Fibroblast of skin of scalp (primary cell): ENCODE measurements at regions not wholly inside any gene's neighbourhood (a gene's known extent, or its start where the extent isn't known, plus 50 kb on each side); places are given as distances from the start of the nearest gene placed in this dataset.

Source experiments
- DNase-seq: peaks from one replicate; pipeline ENCODE4 v3.0.0-alpha.2; 2013

DNA sequence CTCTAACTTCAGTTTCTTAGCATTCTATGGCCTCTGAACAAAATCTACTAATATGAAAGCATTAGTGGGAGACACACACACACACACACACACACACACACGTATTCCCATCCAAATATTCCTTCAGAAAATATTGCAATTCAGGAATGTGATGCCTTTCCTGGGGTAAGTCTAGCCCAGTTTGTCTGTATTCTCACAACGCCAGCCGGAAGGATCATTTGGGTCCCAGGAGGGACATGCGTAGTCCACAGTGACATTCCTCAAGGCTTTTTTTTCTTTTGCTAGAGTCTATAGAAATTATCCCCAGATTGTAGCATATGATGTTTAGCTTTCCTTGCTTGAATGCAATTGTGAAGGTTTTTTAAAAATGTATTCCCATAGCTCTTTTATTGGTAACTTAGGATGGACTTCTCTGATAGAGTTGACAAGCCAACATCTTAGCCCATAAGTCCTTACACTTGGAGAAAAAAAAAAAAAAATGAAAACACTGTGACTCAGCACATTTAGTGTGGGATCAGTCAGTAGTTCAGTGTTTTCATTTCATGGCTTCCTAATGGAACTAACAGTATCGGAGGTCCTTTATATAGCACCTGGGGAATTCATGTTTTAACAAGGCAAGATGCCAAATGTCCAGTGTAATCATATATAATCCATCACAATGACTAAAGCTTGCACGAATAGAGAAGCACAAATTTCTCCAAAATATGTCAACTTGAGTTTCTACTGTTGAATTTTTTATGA is 316.5 kb downstream of the DIRAS2 start:
- peak; percentile 84 for DNase-seq

DNA sequence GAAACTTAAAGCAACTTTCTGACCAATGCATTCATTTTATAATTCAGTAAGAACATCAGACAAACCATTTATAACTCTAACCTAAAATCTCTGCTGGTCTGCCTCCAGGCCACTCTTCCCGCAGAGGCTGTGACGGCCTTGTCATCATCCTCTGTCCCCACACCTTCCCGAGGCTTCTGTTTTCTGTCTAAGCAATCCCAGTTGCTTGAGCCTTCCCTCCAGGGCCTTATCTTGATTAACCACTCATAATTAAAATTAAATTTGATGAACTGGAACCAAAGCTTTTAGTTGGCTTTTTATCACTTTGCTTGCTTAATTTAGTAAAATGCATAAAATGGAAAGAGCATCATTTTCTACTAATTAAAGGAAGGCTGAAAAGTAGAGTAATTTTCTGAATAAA is 312.4 kb downstream of the DIRAS2 start:
- DNase-seq: no peak

DNA sequence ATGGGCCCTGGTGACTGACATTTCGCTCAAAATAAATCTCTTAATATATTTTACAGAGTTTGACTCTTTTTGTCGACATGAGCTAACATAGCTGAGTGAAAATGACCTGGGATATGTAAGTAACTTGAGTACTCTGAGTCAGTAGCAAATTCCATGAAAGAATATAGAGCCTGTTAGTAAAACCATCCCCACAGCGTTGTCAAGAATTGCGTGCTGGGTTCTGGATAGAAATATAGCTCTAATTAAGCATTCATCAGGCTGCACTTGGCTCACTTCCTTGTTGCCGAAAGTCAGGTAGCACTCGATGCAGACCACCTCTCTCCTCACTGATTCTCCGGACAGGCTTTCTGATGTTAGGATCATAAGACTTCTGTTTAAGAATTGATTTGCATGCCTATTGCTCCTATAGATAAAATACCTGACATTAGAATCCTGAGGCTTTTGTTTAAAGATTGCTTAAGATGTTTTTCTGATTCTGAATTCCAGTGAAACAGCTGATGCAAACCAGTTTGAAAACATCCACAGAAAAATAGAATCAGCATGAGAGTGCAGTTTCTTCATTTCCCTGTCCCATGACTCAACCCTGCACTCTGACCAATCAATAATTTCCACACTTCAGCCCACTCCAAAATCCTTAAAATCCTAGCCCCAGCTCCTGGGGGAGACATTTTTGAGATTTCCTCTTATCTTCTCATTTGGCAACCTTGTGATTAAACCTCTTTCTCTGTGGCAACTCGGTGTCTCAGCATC is 310.6 kb downstream of the DIRAS2 start:
- DNase-seq: peak; percentile 84

DNA sequence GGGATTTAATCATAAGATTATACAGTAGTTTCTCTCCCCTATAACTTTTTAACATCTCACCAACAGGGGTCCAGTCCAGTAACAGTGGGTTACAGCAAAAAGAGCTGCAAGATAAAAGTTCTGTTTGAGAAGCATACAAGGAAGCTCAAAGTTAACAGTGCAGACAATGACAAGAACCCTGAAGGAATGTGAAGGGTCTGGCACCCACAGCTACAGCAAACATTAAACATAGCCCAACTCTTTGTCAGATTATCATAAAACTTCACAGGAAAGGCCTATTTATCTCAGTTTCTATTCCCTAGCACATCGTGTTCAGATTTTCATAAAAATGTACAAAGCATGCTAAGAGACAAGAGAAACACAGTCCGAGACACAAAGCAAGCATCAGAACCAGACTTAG is 309.4 kb downstream of the DIRAS2 start:
- peak; percentile 68 for DNase-seq

DNA sequence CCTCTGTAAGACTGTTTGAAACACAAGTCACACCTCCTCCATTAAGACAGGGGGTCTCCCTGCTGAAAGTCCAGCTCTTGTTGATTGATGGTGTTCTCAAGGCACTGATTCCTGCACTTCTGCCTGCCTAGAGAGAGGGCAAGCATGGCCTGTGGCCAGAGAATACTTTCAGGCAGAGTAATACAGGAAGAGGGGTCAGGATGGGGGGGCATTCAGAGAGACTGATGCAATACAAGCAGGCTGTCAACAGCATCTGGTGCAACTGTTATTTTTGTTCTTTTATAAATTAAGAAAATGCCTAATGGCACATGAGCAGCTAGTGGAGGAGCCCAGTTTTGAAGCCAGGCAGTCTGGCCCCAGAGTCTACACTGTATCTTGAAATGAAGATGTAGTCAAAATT is 302.2 kb downstream of the DIRAS2 start:
- peak; percentile 86 for DNase-seq

DNA sequence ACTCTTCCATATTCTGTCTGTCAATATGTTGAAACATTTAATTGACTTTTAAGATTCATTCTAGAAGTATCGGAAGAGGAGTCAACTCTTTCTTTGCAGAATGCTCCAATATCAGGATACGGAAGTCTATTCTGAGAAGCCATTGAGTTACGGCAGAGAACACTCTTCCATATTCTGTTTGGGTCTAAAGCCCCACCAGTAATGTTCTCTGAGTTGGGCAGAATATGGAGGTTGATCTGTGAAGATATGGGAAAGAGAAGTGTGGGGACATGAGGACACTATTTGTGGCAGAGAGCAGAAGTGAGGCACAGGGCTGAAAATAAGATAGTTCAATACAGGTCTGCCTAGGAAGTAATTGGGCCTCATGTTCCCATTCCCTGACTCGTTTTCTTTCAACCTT is 300.0 kb downstream of the DIRAS2 start:
- DNase-seq: no peak

DNA sequence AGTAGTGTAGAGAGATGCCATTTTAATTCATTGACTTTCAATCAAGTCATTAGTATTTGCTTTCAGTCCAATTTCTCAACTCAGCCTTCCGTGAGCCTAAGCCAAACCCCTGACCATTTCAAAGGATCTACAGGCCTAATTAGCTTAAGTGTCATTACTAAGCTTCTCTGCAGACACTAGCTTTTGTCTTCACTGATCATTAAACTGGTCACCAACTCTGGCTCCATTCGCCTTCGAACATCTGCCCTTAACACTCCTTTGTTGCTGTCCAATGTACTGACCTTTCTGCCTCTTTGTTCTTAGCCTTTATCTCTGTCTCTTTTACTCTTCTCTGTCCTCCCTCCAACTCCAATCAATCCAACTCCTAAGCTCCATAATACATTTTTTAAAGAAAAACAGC is 299.3 kb downstream of the DIRAS2 start:
- DNase-seq: peak; percentile 52

DNA sequence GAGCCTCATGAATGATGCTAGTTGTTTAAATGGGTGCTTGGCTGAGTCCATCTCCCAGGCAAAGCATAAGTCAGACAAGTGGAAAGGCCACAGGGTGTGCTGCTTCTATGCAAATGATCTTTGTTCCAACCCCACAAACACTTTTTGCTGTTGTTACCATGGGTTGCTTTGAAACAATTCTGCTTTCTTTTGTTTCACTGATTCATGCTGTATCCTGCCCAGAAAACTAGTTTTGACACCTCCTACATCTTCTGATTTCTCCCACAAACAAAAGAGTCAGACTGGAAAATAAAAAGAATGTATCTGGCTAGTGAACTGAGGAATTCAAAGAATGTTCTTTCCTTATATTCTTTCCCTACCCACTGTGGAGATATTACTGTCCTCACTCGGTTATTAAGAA is 298.6 kb downstream of the DIRAS2 start:
- peak; percentile 80 for DNase-seq

DNA sequence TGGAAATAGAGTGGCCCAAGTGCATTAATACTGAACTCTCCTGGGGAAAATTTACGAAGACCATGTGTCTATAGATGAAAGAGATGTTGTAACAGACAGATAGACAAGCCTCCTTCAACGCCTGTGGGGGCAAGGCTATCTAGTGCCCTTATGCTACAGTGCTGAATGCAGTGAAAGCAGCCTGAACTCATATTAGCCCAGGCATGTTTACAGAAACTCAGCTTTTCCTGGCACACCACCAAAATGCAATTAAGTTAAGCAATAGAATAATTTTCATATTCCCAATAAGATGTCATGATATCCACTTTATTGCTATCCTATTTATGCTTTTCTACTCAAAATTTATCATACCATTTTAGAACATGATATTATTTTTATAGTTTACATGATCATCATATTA is 277.0 kb downstream of the DIRAS2 start:
- DNase-seq: peak; percentile 22

DNA sequence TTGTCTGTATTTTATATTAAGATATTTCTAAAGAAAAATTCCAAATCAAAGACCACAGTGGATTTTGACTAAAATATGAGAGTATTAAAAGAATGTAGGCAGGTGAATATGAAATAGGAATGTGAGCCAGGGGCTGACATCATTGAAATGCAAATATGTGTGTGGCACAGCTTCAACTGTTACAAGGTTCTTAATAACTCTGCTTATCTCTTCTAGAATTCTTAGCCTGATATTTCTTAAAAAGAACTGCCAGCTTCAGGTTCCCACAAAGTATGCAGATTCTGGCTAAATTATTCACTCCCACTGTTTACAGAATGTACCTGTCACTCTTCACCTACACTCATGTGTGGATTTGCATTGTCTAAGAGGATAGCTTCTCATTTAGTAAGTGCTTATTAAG is 274.4 kb downstream of the DIRAS2 start:
- DNase-seq: no peak

DNA sequence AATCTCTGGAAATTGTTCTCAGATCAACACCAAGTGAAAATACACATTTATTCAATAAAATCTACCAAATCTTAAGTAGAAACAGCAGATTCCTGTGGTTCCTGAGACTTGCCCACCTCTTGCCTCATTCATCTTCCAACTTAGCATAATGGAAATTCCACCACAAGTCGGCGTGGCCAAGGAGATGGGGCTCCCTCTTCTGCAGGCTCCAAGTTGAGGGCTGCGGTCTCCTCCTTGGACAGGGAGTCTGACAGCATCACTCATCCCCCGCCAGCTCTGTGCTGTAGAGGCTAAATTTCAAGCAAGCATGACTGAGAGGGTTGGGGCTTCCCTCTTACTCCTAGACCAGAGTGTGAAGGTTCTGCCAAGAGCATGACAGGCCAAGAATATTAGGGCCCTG is 273.7 kb downstream of the DIRAS2 start:
- DNase-seq: peak; percentile 41

DNA sequence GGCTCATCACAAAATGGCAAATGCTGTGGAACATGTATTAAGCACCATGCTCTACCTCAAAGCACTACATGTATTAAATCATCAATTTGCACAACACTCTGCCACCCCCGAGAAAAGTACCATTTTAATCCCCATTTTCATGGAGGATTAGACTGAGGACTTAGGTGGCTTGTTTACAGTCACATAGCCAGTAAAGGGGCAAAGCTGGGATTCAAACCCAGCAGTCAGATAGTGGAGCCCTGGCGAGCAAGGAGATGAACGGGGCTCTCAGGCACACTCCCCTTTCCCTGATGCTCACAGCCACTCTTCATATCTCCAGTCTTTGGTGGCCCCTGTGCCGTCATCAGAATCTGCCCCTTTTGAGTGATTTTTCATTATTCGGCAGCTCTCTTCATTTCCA is 262.9 kb downstream of the DIRAS2 start:
- no peak for DNase-seq

DNA sequence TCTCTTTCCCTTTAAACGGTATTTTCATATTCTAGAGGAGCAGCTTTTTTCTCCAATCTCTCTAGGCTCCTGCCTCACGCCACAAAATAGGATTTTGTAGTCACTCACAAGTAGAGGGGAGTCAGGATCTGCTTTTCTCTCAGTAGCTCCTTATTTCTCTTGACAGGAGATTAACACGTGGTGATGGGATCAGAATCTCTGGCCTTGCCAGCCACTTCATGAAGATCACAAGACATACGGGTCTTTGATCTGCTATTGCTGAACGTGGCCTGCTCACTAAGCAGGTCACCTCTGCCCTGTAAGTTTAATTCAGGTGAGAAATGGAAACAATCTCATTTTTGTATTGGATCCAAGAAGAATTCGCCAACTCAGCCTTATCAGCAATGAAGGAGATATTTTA is 257.5 kb downstream of the DIRAS2 start:
- DNase-seq: no peak

DNA sequence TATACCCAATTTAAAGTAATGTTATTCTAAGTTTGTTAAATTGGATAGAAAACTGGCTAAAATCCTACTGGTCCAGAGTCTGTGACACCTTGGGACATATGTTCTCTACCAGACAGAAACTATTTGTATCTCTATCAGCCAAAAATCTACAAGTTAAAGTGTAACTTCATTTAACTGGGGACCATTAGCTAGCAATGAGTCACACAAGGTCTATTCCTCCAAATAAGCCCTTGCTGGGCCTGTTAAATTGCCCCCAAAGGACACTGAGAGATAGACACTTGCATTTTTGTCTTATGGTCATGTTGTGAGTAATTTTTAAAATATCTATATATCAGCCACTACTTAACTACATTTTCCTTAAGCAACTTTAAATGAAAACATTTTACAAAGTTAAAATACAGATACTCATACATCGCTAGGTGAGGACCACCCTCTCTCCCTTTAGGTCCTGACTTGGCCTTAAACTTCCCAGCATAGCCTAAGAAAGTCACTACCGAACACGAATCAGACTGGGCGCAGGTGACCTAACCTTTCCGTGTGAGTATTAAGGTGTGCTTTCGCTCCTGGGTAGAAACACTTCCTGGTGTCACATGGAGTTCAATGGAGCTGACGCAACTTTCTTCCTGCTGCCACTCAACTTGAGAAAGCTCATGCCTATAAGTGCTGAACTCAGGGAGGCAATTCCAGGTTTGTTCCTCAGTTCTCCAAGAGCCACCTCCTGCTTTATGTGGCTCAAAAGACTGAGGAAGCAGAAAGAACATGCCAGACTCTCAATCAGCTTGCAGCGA is 249.1 kb downstream of the DIRAS2 start:
- peak; percentile 77 for DNase-seq

DNA sequence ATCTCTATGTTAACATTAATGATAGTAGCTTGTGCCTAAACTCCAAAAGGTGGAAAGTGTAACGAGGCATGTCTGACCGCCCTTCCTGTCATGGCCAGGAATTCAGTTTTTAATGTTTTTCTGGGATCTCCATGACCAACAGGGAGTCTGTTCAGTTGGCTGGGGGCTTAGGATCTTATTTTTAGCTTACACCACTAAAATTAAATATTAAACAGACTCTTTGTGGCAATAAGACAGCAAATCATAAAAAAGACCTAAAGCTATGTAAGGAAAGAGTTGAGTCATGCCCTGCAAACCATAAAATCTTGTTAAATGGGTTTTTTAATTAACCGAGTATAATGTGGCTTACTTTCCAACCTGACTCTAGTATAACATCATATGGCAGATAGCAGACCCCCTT is 247.8 kb downstream of the DIRAS2 start:
- no peak for DNase-seq

DNA sequence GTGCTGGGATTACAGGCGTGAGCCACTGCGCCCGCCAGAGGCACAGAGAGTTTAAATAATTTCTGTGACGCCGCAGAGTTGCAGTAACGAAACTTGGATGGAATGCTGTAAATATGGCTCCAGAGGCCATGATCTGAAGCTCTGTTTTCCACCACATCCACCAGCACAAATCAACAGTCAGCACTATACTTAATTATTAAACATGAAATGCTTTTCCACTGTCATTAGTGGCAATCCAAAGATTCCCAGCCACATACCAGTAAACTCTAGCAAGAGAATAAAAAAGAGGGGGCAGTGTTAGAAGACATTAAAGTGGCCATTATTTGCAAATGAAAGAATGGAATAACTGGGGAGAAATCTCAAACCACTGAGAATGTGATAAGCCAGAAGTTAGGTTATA is 242.5 kb downstream of the DIRAS2 start:
- DNase-seq: no peak

DNA sequence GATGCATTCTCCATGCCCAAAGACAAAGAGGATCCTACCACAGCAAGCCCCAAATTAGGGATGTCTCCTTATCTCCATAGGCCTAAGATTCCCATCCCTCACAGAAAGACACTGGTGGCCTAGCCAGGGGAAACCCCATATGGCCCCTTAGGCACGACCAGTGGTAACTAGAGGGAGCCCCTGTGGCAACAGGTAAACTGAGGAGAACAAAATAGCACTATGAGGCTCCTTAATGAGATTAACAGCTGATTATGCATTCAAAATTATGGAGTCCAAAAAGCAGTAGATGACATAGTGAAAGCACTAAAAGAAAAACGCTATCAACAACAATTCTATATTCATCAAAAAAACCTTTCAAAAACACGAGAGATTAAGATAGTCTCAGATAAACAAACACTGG is 234.0 kb downstream of the DIRAS2 start:
- DNase-seq: no peak

DNA sequence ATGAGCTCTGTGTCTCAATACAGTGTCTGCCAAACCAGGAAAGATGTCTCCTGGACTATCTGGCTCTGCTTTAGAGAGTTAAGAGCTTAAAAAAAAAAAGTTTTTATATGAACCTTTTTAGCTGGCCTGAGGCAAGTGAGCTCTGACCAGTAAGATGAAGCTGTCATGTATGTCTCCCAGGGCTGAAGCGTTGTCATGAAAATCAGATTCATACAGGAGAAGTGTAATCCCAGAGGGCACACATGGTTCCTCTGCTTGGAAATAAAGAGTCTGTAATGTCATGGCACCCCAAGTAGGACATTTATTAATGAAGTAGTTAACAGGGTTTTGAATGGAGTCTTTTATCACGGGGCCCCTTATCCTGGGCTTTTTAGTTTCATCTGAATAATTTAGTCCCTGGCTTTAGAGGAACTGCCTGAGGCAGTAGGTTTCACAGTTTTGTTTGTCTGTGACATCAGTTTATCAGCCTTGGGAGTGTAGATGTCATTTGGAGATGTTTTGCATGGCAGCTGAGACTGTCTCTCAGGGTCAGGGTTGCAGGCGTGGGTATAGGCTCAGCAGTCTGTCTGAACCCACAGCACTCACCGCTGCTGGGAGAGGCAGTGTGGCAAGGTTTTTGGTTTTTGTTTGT is 223.3 kb downstream of the DIRAS2 start:
- DNase-seq: no peak

DNA sequence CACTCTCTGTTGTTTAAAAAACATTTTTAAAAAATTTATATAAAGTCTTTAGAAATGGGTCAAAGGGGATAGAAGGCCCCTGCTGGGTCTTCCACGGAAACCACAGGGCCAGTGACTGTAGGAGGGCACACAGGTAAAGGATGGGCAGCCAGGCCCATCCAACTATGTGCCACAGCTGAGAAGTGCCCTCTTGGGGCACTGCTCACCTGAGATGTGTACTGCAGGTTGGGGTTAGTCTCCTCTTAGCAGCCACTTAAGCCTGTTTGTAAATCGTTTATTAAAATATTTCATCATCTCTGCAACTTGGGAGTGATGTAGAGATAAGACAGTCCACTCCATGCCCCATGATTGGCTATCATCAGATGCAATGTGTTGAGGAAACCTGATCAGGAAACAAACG is 222.4 kb downstream of the DIRAS2 start:
- DNase-seq: no peak

DNA sequence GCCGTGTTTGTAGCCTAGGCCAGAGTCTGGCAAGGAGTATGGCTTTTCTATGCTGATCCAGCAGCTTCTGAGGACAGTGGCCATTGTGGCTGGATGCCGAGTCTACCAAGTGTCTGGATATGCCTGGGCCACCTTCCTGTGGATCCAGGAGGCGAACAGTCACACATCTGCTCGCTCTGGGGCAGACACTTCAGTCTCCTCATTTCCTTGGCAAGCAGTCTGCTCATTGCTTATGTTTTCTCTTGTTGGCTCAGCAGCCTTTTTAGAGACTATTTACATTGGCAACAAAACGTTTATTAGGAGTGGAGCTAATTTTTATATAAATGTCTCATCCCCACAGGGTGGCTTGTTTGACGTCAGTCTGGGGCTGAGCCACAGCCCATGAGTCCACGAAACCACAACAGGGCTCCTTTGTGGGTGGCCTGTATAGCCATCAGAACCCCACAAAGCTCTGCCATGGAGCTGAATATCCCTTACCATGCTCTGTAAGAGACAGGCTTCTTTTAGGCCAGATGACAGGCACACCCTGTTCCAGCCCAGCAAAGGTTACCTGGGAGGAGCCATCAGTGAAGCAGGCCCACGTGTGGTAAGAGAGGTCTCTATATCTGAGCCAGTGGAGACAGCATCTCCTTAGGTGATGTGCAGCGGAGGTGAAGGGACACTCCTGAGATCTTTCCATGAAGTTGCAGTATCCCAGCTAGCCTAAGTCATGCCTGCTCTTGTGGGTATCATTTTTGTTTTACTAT is 221.7 kb downstream of the DIRAS2 start:
- peak; percentile 66 for DNase-seq

DNA sequence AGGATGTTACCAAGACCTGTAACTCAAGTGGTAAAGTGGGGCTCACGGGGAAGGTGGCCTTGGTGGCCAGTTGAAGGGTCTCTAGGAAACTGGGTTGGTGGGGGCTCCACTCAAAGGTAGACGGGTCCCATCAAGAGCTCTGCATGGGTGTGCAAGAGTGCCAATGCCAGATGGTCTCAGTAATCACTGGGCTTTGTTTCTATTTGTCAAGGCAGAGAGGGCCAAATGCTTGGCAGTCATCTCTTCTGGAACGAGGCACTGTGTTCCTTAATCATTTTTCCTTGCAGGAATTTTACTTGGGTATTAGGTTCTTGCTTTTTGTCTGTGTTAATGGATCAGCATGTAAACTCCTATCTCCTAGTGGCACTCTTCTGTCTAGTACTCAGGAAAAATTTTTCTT is 220.8 kb downstream of the DIRAS2 start:
- DNase-seq: no peak

DNA sequence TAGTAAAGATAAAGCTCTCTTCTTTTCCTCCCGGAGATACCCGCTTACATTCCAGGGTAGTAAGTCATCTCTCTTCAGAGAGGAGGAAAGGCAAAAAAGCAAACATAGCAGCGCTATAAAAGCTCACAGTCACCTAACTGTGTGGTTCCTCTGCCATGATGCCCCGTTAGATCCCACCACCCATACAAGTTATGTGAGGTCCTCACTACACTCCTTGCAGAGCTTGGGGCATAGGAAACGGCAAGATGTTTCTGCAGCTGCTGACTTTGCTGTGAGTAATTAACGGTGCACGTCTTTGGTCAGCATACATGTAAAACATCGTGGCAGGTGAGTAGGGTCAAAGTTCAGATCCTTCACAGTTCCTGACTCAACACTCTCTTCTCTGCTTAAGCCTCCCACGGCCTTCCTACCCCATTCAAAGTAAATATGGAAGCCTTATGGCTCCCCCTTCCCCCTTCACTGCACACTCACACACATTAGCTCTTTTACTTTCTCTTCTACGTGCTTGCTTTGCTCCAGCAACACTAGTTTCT is 218.9 kb downstream of the DIRAS2 start:
- peak; percentile 12 for DNase-seq
